Adrenal gland (tissue), 9 donors: ENCODE measurements at regions not wholly inside any gene's neighbourhood (a gene's known extent, or its start where the extent isn't known, plus 50 kb on each side); places are given as distances from the start of the nearest gene placed in this dataset.

ENCODE experiments used
- DNase-seq, 7 donors: peaks; one replicate each; pipeline ENCODE4 v3.0.0-alpha.2; 2019 to 2020
- H3K27ac ChIP-seq, 5 donors: fragments of 200-600 bp; sonication (generic) in 4 of 5; 1 replicate in 3 of 5; 2 replicates in 2 of 5; pipeline versions ENCODE4 v1.5.1 to v1.8.0; 2016 to 2020; ENCODE audit warnings: mild to moderate bottlenecking in 1 of 5
- H3K27me3 ChIP-seq: fragments of 200-600 bp; 2 replicates; pipeline ENCODE4 v1.8.0; 2021
- H3K36me3 ChIP-seq, 2 donors: fragments of 200-600 bp; replicated peaks in 1 of 2; 1 replicate in 1 of 2; 2 replicates in 1 of 2; pipeline versions ENCODE4 v1.5.1 to v1.8.0; 2018 to 2022
- H3K4me1 ChIP-seq, 2 donors: fragments of 200-600 bp; replicated peaks in 1 of 2; 1 replicate in 1 of 2; 2 replicates in 1 of 2; pipeline versions ENCODE4 v1.5.1 to v1.8.0; 2018 to 2021
- H3K4me3 ChIP-seq, 4 donors: fragments of 200-600 bp; sonication (generic) in 3 of 4; one replicate each; pipeline ENCODE4 v1.5.1; 2016 to 2018
- H3K9me3 ChIP-seq, 3 donors: fragments of 200-600 bp; sonication (generic) in 1 of 3; replicated peaks in 1 of 3; 1 replicate in 2 of 3; 2 replicates in 1 of 3; pipeline versions ENCODE4 v1.5.1 to v1.8.0; 2016 to 2021
- POLR2A ChIP-seq, 2 donors: fragments of 450-650 bp; IDR thresholded peaks; one replicate each; pipeline ENCODE4 v1.6.1; 2017; ENCODE audit warnings: antibody characterized with exemption in 2 of 2, mild to moderate bottlenecking in 2 of 2, moderate library complexity in 1 of 2
- whole genome bisulfite sequencing, 4 donors: extraction: QIAGEN DNeasy Blood & Tissue Kit in 2 of 4; methylation state at CpG; one replicate each; pipeline versions ENCODE4 v1.1.5 to v1.1.7; 2013 to 2017; 5-methylcytosine and 5-hydroxymethylcytosine counted together
- intact Hi-C, 2 donors: fragments of 100-400 bp; cut with DNase I; formaldehyde crosslinking; loops; one replicate each; pipeline versions ENCODE4 v1.14.1 to v1.15.0; 2022 to 2023
- TF ChIP-seq, protein P1 (sequence below), 6 experiments: fragments of 450-650 bp in 4 of 6; fragments of 200-600 bp in 2 of 6; sonication (generic) in 1 of 6; IDR thresholded peaks; 1 replicate in 5 of 6; 2 replicates in 1 of 6; pipeline versions ENCODE4 v1.5.1 to v1.8.0; 2016 to 2021; ENCODE audit warnings: antibody characterized with exemption in 6 of 6, mild to moderate bottlenecking in 2 of 6, moderate library complexity in 1 of 6
- donor health status: healthy with polysubstance abuse.
- donor health status: Bipolar disorder and iron deficiency.
- donor health status: DM: yes; HTN: yes; CAD: no.
- donor health status: DM: no; HTN: no; CAD: no.
- donor health status: DM: no; HTN: no; CAD: no.

GRCh38 chr15:39503526-39503925 lies 77.4 kb upstream of the THBS1 start:
- H3K4me3 ChIP-seq, result no peak overlapping the region
- no peak overlapping the region for H3K27ac ChIP-seq
- DNase-seq, result no peak
- H3K9me3 ChIP-seq, result no peaks in the 10 kb centered on the region
- 91 to 96% (median 94%) methylated on average over 4 of the region's 4 CpGs for WGBS, 4 donors
- H3K27me3 ChIP-seq, result no peaks in the 10 kb centered on the region
- no peaks in the 10 kb centered on the region for H3K36me3 ChIP-seq
- H3K4me1 ChIP-seq, result no peaks in the 10 kb centered on the region
- TF ChIP-seq, protein P1, sequence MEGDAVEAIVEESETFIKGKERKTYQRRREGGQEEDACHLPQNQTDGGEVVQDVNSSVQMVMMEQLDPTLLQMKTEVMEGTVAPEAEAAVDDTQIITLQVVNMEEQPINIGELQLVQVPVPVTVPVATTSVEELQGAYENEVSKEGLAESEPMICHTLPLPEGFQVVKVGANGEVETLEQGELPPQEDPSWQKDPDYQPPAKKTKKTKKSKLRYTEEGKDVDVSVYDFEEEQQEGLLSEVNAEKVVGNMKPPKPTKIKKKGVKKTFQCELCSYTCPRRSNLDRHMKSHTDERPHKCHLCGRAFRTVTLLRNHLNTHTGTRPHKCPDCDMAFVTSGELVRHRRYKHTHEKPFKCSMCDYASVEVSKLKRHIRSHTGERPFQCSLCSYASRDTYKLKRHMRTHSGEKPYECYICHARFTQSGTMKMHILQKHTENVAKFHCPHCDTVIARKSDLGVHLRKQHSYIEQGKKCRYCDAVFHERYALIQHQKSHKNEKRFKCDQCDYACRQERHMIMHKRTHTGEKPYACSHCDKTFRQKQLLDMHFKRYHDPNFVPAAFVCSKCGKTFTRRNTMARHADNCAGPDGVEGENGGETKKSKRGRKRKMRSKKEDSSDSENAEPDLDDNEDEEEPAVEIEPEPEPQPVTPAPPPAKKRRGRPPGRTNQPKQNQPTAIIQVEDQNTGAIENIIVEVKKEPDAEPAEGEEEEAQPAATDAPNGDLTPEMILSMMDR (IDR thresholded peaks at IDR 0.05), result no peak
- no peak for TF ChIP-seq POLR2A (IDR thresholded peaks at IDR 0.05)
- intact Hi-C loops, result no loop called here

DNA sequence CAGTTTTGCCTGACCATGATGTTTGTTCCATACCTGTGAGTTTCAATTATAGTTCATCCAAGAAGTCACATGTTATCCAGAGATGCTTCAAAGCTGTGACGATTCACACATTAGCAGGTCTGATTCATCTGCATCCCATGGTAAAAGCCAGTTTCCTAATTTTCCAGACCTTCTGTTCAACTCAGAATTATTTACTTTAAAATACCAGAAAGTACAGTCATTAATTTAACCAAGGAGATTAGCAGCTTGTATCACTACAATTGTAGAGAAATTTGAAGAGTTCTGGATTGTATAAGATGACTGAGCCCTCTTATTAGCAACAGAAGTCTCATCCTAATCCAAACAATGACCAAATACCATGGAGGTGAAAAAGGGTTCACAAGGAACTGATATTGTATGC lies 76.1 kb upstream of the THBS1 start:
- Histone ChIP-seq H3K27me3 (no peaks in the 10 kb centered on the region), H3K9me3 (no peaks in the 10 kb centered on the region), H3K36me3 (no peaks in the 10 kb centered on the region), H3K27ac (no peak overlapping the region), H3K4me1 (no peaks in the 10 kb centered on the region), H3K4me3 (no peak overlapping the region)
- intact Hi-C loops, result no loop called here
- TF ChIP-seq, protein P1 (IDR thresholded peaks at IDR 0.05), result no peak
- TF ChIP-seq POLR2A (IDR thresholded peaks at IDR 0.05), result no peak
- 87 to 100% (median 91%) methylated on average over 1 of the region's 1 CpG for WGBS, 4 donors
- DNase-seq, result no peak

GRCh38 chr15:39506146-39506545 lies 74.7 kb upstream of the THBS1 start:
- TF ChIP-seq, protein P1 (IDR thresholded peaks at IDR 0.05), result no peak
- no peak for TF ChIP-seq POLR2A (IDR thresholded peaks at IDR 0.05)
- H3K4me1 ChIP-seq, result no peaks in the 10 kb centered on the region
- no peaks in the 10 kb centered on the region for H3K27me3 ChIP-seq
- no peak overlapping the region for H3K27ac ChIP-seq
- no peaks in the 10 kb centered on the region for H3K36me3 ChIP-seq
- intact Hi-C loops, result no loop called here
- WGBS, 4 donors, result 59 to 72% (median 63%) methylated on average over 1 of the region's 1 CpG
- H3K4me3 ChIP-seq, result no peak overlapping the region
- no peaks in the 10 kb centered on the region for H3K9me3 ChIP-seq
- no peak for DNase-seq

GRCh38 chr15:39508536-39508935 lies 72.3 kb upstream of the THBS1 start:
- intact Hi-C loops, result no loop called here
- peak in 1 of 7 donors; percentile 4 for DNase-seq
- H3K4me3 ChIP-seq, result no peak overlapping the region
- no peaks in the 10 kb centered on the region for H3K4me1 ChIP-seq
- WGBS, 4 donors, result 59 to 74% (median 72%) methylated on average over 7 of the region's 7 CpGs
- H3K27me3 ChIP-seq, result no peaks in the 10 kb centered on the region
- TF ChIP-seq POLR2A (IDR thresholded peaks at IDR 0.05), result no peak
- TF ChIP-seq, protein P1 (IDR thresholded peaks at IDR 0.05), result no peak
- no peak overlapping the region for H3K27ac ChIP-seq
- no peaks in the 10 kb centered on the region for H3K36me3 ChIP-seq
- no peaks in the 10 kb centered on the region for H3K9me3 ChIP-seq
